HG02678 (cell line): ENCODE measurements at regions not wholly inside any gene's neighbourhood (a gene's known extent, or its start where the extent isn't known, plus 50 kb on each side); places are given as distances from the start of the nearest gene placed in this dataset.

Experiments
- ATAC-seq: cut with Tn5 transposase; IDR thresholded peaks from one replicate; pipeline ENCODE4 v1.9.1; 2021; ENCODE audit warnings: mild to moderate bottlenecking, moderate library complexity; ENCODE audit not compliant: unreplicated experiment

GRCh38 chr2:128467321-128467969 is 148.8 kb upstream of the HS6ST1 start:
- no peak for ATAC-seq

- ATAC-seq = no peak
Observed at GRCh38 chr2:128468186-128468920, 149.7 kb upstream of the HS6ST1 start.

GRCh38 chr2:128469203-128469602 is 150.5 kb upstream of the HS6ST1 start:
- no peak for ATAC-seq

GRCh38 chr2:128469875-128470274 is 151.2 kb upstream of the HS6ST1 start:
- ATAC-seq = no peak

GRCh38 chr2:128472789-128473174 is 154.1 kb upstream of the HS6ST1 start:
- peak; percentile 39 for ATAC-seq

- peak; percentile 81 for ATAC-seq
Observed at GRCh38 chr2:128473175-128474035, 154.7 kb upstream of the HS6ST1 start.

GRCh38 chr2:128474036-128474955 is 155.6 kb upstream of the HS6ST1 start:
- no peak for ATAC-seq

- ATAC-seq = no peak
Observed at GRCh38 chr2:128474962-128475361, 156.3 kb upstream of the HS6ST1 start.

GRCh38 chr2:128475427-128476211 is 157.0 kb upstream of the HS6ST1 start:
- ATAC-seq = no peak

- no peak for ATAC-seq
Observed at GRCh38 chr2:128477026-128477820, 158.6 kb upstream of the HS6ST1 start.

- no peak for ATAC-seq
Observed at GRCh38 chr2:128477891-128478290, 159.2 kb upstream of the HS6ST1 start.

GRCh38 chr2:128485761-128486639 is 167.3 kb upstream of the HS6ST1 start:
- ATAC-seq = no peak

GRCh38 chr2:128486640-128487375 is 168.1 kb upstream of the HS6ST1 start:
- ATAC-seq = no peak

- ATAC-seq = no peak
Observed at GRCh38 chr2:128487650-128488387, 169.2 kb upstream of the HS6ST1 start.

- ATAC-seq = no peak
Observed at GRCh38 chr2:128488434-128488833, 169.8 kb upstream of the HS6ST1 start.

- no peak for ATAC-seq
Observed at GRCh38 chr2:128489526-128490273, 171.0 kb upstream of the HS6ST1 start.
